ENCODE measurements at regions not wholly inside any gene's neighbourhood (a gene's known extent, or its start where the extent isn't known, plus 50 kb on each side); places are given as distances from the start of the nearest gene placed in this dataset.

DNA sequence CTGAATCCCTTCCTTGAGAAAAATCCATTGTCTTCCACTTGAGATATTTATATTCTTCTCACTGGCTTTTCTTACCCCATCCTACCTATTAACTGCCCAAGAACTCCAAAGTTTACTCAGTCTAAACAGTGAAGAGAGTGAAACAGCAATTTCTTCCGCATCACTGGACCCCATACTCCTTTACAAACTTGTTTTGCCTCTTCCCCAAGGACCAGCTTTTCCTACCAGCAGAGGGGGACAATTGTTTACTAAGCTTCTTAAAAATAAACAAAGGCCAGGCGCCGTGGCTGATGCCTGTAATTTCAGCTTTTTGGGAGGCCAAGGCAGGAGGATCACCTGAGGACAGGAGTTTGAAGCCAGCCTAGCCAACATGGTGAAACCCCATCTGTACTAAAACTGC lies 52.0 kb downstream of the LRATD1 start:
- DNase-seq: no peak

DNA sequence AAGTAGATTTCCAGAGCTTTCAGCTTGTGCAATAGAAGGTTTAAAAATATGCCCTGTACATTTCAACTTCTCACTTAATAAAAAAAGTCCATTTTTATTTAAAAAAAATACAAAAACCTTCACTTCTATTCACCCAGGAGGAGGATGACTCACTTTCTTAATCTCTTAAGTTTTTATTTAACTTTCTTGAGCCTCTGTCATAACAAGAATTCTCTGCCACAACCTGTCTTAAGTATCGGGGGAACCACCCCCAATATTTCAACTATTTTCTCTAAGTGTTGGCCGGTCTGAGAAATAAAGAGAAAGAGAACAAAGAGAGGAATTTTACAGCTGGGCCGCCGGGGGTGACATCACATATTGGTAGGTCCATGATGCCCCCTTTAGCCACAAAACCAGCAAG lies 58.4 kb downstream of the LRATD1 start:
- DNase-seq: no peak

DNA sequence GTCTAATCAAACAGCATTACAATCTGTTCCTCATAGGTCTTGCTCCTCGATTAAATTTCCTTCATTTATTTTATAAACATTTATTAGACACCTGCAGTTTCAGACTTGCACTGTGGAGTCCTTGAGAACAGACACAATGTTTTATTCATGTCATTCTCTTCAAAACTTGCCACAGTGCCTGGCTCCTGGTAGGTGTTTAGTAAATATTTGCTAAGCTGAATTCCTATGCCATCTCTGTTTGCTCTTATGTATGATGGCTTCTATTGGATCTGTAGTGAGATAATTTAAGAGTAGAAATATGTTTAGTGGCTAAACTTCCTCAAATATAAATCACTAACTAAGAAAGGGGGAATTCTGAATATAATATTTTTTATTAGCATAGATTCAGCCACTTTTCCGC lies 61.4 kb downstream of the LRATD1 start:
- no peak for DNase-seq

DNA sequence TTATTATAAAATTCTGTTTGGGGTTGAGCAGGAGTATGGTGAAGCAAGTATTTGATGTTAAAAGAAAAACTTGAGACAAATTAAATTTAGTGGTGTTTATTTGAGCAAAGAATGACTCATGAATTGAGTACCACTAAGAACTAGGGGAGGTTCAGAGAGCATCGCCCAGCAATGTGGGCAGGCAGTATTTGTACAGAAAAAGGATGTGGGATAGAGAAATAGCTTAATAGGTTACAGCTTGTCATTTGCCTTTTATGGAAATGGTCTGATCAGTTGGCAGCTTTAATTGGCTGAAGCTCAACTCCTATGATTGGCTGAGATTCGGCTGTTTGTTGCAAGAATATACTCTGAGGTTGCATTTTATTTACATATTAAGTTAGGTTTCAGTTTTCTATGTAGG lies 68.2 kb downstream of the LRATD1 start:
- DNase-seq: no peak

DNA sequence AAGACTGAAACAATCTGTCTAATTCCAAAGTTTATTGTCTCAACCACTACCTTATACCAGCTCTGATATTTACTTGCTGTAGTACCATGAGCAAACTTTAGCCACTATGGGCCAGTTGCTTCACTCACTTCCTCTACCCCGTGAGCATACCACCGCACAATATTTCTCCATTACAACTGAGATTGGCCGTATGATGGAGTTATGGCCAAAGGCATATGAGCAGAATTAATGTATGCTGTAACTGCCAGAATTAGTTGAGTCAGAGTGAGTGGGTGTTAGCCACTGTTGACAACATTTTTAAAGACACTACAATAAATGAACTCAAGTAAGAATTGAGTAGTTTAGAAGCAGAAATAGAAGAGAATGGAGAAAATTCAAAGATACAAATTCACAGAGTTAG lies 69.7 kb downstream of the LRATD1 start:
- no peak for DNase-seq

DNA sequence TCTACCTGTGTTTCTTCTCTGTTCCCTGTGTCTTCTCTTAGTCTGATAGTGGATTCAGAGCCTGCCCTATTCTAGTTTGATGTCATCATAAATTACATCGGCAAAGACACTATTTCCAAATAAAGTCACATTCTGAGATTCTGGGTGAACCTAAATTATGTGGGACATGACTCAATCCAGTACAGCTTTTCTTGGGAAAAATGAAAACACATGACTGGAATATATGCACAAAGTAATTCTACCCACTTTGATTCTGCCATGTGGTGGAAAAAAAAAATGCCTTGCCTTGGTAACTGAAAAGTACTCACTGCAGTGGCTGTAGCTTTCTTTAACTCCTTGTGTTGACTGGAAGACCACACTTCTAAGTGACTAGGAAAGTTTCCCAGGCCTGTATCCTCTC lies 73.7 kb downstream of the LRATD1 start:
- DNase-seq: no peak

DNA sequence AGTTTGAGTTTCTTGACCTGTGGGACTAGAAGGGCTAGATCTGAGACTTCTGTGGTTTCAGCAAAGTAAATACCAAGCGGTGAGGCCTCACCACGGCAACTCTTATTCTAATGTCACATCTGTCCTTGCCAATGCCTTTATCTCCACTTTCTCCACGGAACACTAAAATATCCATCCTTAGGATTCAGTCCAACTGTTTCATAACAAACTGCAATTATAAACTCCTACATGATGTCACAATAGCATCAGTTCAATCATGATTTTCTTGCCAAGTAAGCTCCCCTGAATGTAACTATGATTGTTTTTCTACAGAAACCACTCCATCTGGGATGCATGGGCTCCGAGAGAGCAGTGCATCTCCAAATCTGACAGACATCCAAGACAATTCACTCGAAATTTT lies 79.6 kb downstream of the LRATD1 start:
- DNase-seq: no peak

DNA sequence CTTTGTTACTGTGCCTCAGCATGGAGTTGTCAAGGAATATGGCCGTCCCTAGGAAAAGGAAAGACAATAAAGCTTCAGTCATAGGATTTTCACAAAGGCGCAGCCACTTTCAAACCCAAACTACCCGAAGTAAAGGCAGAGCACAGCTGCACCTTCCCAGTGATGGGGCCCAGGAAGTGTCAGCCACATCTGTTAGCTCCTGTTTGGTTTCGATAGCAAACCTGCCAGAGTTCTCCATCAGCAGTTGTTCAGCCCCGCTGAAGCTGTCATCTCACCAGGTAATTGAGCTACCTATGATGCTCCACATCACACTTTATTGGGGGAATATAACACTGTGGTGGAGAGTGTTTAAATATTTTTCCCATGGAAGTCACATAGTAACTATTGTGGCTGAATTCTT lies 80.7 kb downstream of the LRATD1 start:
- no peak for DNase-seq

DNA sequence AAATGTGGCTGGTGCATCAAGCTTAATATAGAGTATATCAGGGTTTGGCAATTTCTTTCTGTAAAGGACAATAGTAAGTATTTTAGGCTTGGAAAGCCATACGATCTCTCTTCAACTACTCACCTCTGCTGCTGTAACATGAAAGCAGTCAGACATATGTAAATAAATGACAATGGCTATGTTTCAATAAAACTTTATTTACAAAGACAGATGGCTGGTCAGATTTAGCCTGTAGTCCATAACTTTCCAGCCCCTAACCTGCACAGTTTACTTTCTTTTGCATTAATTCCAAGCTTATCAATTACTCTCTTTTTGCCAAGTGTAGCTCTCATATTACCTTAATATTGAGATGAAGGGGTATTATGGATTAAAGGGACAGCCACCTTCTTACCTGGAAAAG lies 83.1 kb downstream of the LRATD1 start:
- no peak for DNase-seq

DNA sequence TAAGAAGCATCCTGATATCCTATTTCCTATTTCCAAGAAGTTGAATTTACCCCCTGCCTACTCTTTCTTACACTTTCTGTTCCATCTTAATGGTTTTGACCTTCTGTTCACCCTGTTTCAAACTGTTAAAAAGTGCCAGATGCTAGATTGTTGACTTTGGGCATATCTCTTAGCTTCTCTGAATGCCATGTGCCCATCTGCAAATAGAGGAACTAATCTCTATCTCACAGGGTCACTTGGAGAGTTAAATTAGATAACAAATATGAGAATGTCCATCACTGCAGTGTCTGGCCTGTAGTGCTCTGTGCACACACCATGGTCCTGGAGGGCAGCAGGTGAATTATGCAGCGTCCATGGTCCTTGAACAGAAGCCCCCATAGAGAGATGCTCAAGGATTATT lies 83.8 kb downstream of the LRATD1 start:
- DNase-seq: no peak

DNA sequence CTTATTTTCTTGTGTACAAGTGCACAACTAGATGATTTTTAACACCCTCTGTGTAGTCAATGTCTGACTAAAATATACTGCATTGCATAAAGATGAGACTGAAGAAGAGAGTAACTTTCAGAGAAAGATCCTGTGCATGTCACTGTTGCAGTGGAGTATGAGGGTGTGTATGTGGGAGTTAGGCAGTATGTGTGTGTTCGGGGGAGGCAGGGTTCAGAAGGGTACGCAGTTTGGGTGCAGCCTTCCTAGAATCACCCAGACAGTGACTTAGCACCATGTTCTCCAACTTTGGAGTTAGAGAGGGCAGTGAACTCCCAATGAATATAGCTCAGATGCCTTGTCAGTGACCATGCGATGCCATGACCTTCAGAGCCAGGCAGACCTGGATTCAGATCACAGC lies 84.6 kb downstream of the LRATD1 start:
- no peak for DNase-seq

DNA sequence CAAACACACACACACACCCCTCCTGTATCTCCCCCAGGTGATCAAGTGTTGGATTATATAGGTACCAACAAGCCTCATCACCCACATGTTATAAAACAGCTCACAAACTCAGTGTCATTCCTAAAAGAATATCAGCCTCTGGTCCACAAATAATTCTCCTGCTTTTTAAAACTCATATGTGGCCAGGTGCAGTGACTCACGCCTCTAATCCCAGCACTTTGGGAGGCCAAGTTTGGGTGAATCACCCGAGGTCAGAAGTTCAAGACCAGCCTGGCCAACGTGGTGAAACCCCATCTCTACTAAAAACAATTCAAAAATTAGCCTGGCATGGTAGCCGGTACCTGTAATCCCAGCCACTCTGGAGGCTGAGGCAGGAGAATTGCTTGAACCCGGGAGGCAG lies 87.8 kb downstream of the LRATD1 start:
- DNase-seq: no peak

DNA sequence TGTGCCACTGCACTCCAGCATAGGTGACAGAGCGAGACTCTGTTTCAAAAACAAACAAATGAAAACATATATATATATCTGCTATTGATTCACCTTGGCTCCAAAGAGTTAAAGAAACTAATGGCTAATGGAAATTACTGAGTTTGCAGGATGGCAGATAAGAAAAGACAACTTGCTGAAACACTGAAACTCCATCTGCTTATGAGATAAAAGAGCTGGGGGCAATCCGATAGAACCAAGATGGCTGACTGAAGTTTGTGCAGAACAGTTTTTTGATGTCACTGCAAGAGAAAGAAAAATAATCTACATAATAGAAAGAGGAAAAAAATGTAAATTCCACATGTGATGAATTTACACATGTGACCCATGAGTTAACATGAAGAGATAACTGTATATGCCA lies 88.2 kb downstream of the LRATD1 start:
- no peak for DNase-seq

DNA sequence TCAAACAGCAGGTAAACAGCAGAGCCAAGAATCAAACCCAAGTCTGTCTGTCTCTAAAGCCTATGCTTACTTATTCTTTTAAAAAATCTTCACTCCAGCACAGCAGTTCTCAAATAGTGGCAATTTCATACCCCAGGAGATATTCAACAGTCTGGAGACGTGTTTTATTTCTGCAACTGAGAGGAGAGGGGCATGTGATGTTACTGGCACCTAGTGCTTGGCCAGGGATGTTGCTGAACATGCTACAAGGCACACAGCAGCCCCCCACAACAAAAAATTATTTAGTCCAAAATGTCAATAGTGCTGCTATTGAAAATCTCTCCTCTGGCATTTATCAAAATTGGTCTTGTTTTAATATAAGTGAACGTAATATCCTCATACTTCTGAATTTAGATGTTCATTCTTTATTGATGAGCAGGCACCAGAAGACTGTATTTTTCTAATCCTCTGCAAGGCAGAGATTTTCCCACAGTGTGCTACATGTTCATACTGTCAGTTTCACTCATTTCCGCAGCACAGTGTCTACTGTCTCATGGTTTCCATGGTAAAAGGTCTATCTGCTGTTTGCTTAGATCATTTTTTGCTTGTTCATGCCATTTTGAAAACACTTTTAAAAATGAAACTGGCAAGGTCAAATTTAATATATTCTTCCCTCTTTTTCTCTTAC lies 90.5 kb downstream of the LRATD1 start:
- no peak for DNase-seq

DNA sequence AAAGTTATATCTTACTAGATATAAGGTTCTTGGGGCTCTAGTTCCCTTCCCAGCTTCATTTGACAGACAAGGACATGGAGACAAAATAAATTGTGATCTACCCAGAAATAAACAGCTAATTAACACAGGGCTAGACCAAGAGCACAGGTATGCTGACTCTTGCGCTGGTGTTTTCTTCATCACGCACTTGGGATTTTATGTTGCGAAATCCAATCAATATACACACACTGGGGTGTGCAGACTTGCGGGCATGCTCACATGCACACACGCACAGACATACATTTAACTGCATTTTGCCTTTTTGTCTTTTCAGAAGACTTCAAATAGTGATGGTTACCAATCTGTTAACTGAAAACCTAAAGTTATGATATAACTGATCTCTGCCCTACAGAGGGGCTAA lies 91.2 kb downstream of the LRATD1 start:
- no peak for DNase-seq

DNA sequence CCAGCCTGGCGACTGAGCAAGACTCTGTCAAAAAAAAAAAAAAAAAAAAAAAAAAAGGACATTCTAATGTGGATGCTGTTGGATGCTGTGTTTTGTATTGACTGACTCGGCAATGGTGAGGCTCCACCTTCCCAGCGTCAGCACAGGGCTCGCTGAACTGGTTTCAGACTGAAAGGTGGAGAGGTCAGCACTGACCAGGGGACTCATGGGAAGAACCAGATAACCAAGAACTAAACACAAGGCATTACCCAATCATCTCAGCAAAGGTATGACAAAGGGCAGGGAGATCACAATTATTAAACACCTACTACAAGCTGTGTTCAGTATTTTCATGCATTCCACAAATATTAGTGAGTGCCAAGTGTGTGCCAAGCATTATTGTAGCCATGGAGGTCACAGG lies 103.2 kb downstream of the LRATD1 start:
- no peak for DNase-seq

DNA sequence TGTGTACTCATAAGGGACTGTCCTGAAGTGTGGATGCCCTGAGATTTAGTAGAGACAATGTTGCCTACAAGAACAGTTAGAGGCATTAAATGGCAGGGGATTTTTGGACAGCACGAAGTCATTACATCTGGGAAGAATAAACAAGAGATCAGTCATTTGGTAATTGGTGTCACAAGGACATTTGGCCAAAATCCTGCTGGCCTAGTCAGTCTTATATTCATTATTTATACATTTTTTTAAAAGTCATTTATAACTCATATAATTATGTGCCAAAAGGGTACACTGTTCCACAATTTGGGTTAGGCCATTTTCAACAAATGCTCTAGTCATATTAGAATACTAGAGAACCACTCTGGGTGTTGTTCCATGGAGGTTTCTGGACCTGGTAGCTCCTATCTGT lies 104.7 kb downstream of the LRATD1 start:
- no peak for DNase-seq

DNA sequence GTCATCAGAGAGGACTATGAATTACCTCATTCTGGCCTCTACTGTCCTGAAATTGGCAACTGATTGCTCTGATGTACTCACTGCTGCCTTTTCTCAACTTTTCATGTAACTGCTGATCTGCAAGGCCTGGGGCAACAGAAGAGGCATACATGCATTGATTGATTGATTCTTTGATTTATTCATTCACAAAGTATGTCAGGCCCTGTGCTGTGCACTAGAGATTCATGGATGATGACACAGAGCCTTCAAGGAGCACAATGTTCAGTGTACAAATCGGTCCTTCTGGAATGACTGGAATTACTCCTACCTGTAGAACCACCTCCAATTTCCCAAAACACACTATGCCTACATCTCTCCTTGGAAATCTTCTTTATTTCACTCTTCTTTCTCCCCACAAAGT lies 111.3 kb downstream of the LRATD1 start:
- DNase-seq: no peak

DNA sequence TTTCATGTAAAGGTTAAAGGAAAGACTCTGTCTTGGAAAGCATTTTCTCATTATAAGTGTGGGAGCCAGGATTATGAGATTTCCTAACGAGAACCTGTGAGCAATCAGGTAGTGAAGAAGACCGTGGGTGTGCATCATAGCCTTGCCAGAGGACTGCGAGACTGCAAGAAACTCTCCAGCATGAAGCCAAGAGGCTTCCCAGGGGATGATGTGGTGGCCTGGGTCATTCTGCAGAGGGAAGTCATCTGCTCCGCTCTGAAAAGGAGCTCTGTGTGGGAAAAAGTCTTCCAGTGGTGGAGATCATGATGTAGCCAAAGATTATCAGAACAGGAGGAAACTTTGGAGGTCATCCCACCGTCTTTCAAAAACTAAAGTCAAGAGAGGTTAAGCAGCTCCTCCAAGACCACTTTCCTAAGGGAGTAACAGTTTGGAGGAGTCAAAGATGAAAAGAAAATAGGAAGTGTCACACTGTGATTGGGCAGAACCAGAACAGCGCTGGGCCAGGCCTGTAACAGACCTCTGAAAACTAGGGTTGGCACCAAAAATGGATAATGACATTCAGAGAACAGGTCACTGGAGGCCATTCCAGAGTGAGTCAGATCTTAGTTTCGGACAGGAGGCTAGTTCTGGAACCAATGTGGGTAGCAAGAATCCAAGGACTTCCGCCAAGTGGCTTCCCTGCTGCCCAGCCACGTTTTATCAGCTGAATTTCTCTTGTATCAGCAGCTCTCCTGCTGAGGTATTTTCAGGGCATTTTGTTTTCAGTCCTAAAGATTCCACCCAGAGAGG lies 113.0 kb downstream of the LRATD1 start:
- DNase-seq: no peak

DNA sequence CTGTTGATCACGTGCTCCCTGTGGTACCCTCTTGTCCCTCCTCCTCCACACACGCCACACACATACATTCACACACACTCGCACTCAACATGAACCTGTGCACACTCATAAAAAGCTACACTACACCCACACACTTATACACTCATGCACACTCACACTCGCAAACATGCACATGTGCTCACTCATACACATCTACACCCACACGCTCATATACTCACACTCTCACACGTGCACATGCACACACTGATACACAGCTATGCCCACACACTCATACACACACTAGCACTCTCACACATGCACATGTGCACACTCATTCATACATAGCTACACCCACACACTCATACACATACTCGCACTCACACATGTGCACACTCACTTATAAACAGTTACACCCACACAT lies 113.6 kb downstream of the LRATD1 start:
- DNase-seq: no peak

DNA sequence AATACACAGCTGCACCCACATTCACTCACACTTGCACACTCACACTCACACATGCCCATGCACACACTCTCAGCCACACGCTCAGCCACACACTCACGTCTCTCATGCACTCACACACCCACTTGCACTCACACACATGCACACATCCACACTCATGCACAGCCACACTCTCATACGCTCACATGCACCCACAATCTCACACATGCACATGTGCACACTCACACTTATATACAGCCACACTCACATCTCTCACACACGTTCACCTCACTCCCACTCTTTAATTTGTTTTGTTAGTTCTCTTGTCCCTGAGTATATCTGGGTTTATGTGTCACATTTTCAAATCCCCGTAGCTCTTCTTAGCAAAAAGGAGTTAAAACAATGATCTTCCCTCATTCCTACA lies 114.9 kb downstream of the LRATD1 start:
- DNase-seq: no peak

DNA sequence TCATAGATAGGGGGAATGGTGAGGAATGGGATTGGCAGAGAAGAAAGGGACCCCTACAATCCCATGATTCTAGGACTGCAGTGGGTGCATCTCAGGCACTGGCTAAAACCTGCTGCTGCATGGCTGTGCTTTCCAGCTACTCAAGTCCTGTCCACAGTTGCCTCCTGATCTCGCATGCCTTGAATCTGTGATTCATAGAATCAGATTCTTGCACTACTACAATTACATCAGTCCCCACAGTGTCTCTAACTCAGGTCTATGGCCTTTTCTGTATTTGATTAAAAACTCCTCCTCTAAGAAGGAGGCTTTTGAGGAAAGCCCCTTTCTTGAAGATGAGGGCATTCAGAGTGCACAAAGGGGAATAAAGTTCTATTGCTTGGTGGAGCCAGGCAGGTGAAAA lies 117.4 kb downstream of the LRATD1 start:
- no peak for DNase-seq

DNA sequence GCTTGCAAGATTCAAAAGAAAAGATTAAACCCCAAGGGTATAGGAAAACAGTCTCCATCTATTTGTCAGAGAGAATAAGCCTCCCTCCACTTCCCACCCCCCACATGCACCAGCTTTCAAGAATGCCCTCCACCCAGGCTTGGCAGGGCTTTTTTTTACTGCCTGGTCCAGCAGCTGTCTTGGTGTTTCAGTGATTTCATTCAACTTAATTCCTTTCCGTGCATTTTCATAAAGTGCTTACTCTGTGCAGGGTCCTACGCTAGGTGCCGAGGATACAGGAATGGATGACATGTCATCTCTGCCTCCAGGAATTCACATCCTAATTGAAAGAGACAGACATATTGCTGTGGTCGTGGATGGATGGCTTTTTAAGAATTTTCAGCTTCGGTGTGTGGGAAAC lies 117.9 kb downstream of the LRATD1 start:
- no peak for DNase-seq

DNA sequence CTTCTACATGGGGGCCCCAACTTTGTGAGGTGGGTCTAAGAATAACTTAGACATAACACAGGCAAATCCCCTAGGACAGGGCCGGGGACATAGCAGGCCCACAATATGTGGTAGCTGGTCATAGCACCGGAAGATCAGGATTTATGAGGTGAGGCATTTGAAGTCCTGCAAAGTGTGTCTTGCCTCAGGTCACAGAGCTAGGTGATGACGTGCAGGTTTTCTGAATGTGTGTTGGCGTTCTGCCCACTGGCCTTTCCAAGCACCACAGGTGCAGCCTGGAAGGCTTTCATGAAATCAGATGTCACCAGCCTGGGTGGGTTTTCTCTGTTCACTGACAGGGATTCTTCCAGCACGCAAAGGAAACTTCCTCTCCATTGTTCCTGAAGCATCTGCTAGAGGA lies 119.1 kb downstream of the LRATD1 start:
- no peak for DNase-seq

DNA sequence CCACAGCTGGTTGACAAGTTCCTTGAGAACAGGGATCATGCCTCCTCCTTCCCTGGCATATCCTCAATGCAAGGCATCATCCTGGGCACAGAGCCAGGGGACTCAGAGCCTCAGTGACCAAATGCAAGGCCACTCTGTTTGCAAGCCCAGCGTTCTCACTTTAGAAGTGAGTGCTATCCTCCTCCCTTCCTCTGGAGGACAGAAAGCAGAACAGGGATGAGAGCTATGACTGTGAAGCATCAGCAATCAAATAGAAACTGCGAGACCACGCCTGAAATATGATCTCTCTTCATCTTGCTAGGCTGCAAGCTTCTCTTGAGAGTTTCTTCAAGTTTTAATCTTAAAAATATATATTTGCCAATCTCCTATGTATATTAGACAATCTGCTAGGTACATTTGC lies 119.8 kb downstream of the LRATD1 start:
- DNase-seq: no peak
